ENCODE measurements at regions not wholly inside any gene's neighbourhood (a gene's known extent, or its start where the extent isn't known, plus 50 kb on each side); places are given as distances from the start of the nearest gene placed in this dataset.

- H3K9me3 ChIP-seq (ENCODE audit: insufficient read depth, low read depth, low read length), result no peaks in the 10 kb centered on the region
- H2AK5ac ChIP-seq (ENCODE audit: low read length), result no peak overlapping the region
- H2AFZ ChIP-seq (ENCODE audit: insufficient read depth, low read length, poor library complexity), result no peak overlapping the region
- no peak overlapping the region for H3K4me3 ChIP-seq (ENCODE audit: low read depth, low read length)
- no peak overlapping the region for H4K8ac ChIP-seq (ENCODE audit: low read depth, low read length)
- H3K27me3 ChIP-seq (ENCODE audit: insufficient read depth, low read length), result no peaks in the 10 kb centered on the region
- no peak overlapping the region for H3K27ac ChIP-seq (ENCODE audit: low read depth, low read length)
- no peak overlapping the region for H3K23ac ChIP-seq (ENCODE audit: low read length)
- no peak overlapping the region for H2BK5ac ChIP-seq (ENCODE audit: low read depth, low read length, poor library complexity)
- no peak for DNase-seq
- H3K4me2 ChIP-seq (ENCODE audit: low read length), result no peak overlapping the region
- H3K4me1 ChIP-seq (ENCODE audit: control insufficient read depth in 1 of 2, insufficient read depth in 2 of 2, low read length in 2 of 2), result no peaks in the 10 kb centered on the region
- H3K14ac ChIP-seq (ENCODE audit: low read length), result no peak overlapping the region
- no peaks in the 10 kb centered on the region for H3K79me1 ChIP-seq (ENCODE audit: low read length)
- H3K9ac ChIP-seq (ENCODE audit: low read length), result no peak overlapping the region
- H3K4ac ChIP-seq (ENCODE audit: low read depth, low read length), result no peak overlapping the region
- WGBS (ENCODE audit: extremely low coverage, insufficient coverage, insufficient read length), result no CpG with 5 or more reads among the region's 2 CpGs
- H4K91ac ChIP-seq (ENCODE audit: low read depth, low read length), result no peak overlapping the region
- H3K36me3 ChIP-seq (ENCODE audit: control insufficient read depth in 1 of 2, insufficient read depth in 2 of 2, low read length in 2 of 2), result no peaks in the 10 kb centered on the region
- H4K12ac ChIP-seq (ENCODE audit: low read depth, low read length), result no peak overlapping the region
- no peaks in the 10 kb centered on the region for H3K79me2 ChIP-seq (ENCODE audit: control insufficient read depth, insufficient read depth, low read length, poor library complexity)
- no peak overlapping the region for H2BK120ac ChIP-seq (ENCODE audit: insufficient read depth, low read length, poor library complexity)
- H2BK12ac ChIP-seq (ENCODE audit: low read length), result no peak overlapping the region
- no peak overlapping the region for H3K18ac ChIP-seq (ENCODE audit: low read length)
These were observed 107.5 kb downstream of the CHRM3 start for GRCh38 chr1:239493811-239494414.

DNA sequence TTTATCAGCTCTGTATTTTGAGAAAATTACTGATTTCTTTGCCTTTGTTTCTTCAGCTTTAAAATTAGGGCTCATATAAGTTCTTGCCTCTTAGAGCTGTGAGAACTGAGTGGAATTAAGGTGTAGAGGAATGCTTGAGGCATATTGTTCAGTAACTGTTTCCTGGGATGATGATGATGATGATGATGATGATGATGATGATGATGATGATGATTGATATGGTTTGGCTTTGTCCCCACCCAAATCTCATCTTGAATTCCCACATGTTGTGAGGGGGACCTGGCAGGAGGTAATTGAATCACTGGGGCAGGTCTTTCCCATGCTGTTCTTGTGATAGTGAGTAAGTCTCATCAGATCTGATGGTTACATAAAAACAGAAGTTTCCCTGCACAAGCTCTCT is 118.7 kb downstream of the CHRM3 start:
- no peak for DNase-seq
- no peaks in the 10 kb centered on the region for H3K79me1 ChIP-seq (ENCODE audit: low read length)
- no peak overlapping the region for H3K18ac ChIP-seq (ENCODE audit: low read length)

GRCh38 chr1:239507826-239508225 is 121.5 kb downstream of the CHRM3 start:
- no peak overlapping the region for H4K91ac ChIP-seq (ENCODE audit: low read depth, low read length)
- no peak overlapping the region for H3K4me2 ChIP-seq (ENCODE audit: low read length)
- no peaks in the 10 kb centered on the region for H3K27me3 ChIP-seq (ENCODE audit: insufficient read depth, low read length)
- no CpG with 5 or more reads among the region's 1 CpG for WGBS (ENCODE audit: extremely low coverage, insufficient coverage, insufficient read length)
- no peak overlapping the region for H3K4me3 ChIP-seq (ENCODE audit: low read depth, low read length)
- no peaks in the 10 kb centered on the region for H3K79me2 ChIP-seq (ENCODE audit: control insufficient read depth, insufficient read depth, low read length, poor library complexity)
- no peak overlapping the region for H3K14ac ChIP-seq (ENCODE audit: low read length)
- H2BK5ac ChIP-seq (ENCODE audit: low read depth, low read length, poor library complexity), result no peak overlapping the region
- DNase-seq, result no peak
- peaks cover 5% of the 10 kb centered on the region for H3K9me3 ChIP-seq (ENCODE audit: insufficient read depth, low read depth, low read length)
- no peak overlapping the region for H2AFZ ChIP-seq (ENCODE audit: insufficient read depth, low read length, poor library complexity)
- no peak overlapping the region for H3K18ac ChIP-seq (ENCODE audit: low read length)
- H3K23ac ChIP-seq (ENCODE audit: low read length), result no peak overlapping the region
- no peak overlapping the region for H2BK12ac ChIP-seq (ENCODE audit: low read length)
- H3K4me1 ChIP-seq (ENCODE audit: control insufficient read depth in 1 of 2, insufficient read depth in 2 of 2, low read length in 2 of 2), result no peaks in the 10 kb centered on the region
- no peak overlapping the region for H2AK5ac ChIP-seq (ENCODE audit: low read length)
- H3K9ac ChIP-seq (ENCODE audit: low read length), result no peak overlapping the region
- no peak overlapping the region for H3K27ac ChIP-seq (ENCODE audit: low read depth, low read length)
- no peaks in the 10 kb centered on the region for H3K79me1 ChIP-seq (ENCODE audit: low read length)
- no peak overlapping the region for H3K4ac ChIP-seq (ENCODE audit: low read depth, low read length)
- no peak overlapping the region for H2BK120ac ChIP-seq (ENCODE audit: insufficient read depth, low read length, poor library complexity)
- H4K8ac ChIP-seq (ENCODE audit: low read depth, low read length), result no peak overlapping the region
- no peak overlapping the region for H4K12ac ChIP-seq (ENCODE audit: low read depth, low read length)
- no peaks in the 10 kb centered on the region for H3K36me3 ChIP-seq (ENCODE audit: control insufficient read depth in 1 of 2, insufficient read depth in 2 of 2, low read length in 2 of 2)

More for the DNA sequence above, 118.7 kb downstream of the CHRM3 start:
- Histone ChIP-seq H3K27me3 (ENCODE audit: insufficient read depth, low read length) (no peaks in the 10 kb centered on the region), H2AFZ (ENCODE audit: insufficient read depth, low read length, poor library complexity) (no peak overlapping the region), H2BK120ac (ENCODE audit: insufficient read depth, low read length, poor library complexity) (no peak overlapping the region), H3K4me2 (ENCODE audit: low read length) (no peak overlapping the region), H3K9me3 (ENCODE audit: insufficient read depth, low read depth, low read length) (peaks cover 5% of the 10 kb centered on the region), H3K79me2 (ENCODE audit: control insufficient read depth, insufficient read depth, low read length, poor library complexity) (no peaks in the 10 kb centered on the region), H4K91ac (ENCODE audit: low read depth, low read length) (no peak overlapping the region), H3K23ac (ENCODE audit: low read length) (no peak overlapping the region), H2AK5ac (ENCODE audit: low read length) (no peak overlapping the region), H3K9ac (ENCODE audit: low read length) (no peak overlapping the region), H2BK5ac (ENCODE audit: low read depth, low read length, poor library complexity) (no peak overlapping the region), H3K4ac (ENCODE audit: low read depth, low read length) (no peak overlapping the region), H3K4me3 (ENCODE audit: low read depth, low read length) (no peak overlapping the region), H4K8ac (ENCODE audit: low read depth, low read length) (no peak overlapping the region), H4K12ac (ENCODE audit: low read depth, low read length) (no peak overlapping the region), H3K14ac (ENCODE audit: low read length) (no peak overlapping the region), H3K27ac (ENCODE audit: low read depth, low read length) (no peak overlapping the region), H2BK12ac (ENCODE audit: low read length) (no peak overlapping the region), H3K4me1 (ENCODE audit: control insufficient read depth in 1 of 2, insufficient read depth in 2 of 2, low read length in 2 of 2) (no peaks in the 10 kb centered on the region), H3K36me3 (ENCODE audit: control insufficient read depth in 1 of 2, insufficient read depth in 2 of 2, low read length in 2 of 2) (no peaks in the 10 kb centered on the region)

- no CpG with 5 or more reads among the region's 2 CpGs for WGBS (ENCODE audit: extremely low coverage, insufficient coverage, insufficient read length)
- H3K4me3 ChIP-seq (ENCODE audit: low read depth, low read length), result no peak overlapping the region
- no peak for DNase-seq
- no peak overlapping the region for H3K27ac ChIP-seq (ENCODE audit: low read depth, low read length)
- no peaks in the 10 kb centered on the region for H3K79me1 ChIP-seq (ENCODE audit: low read length)
- H2BK120ac ChIP-seq (ENCODE audit: insufficient read depth, low read length, poor library complexity), result no peak overlapping the region
- H4K8ac ChIP-seq (ENCODE audit: low read depth, low read length), result no peak overlapping the region
- no peak overlapping the region for H3K23ac ChIP-seq (ENCODE audit: low read length)
- no peak overlapping the region for H3K4me2 ChIP-seq (ENCODE audit: low read length)
- no peak overlapping the region for H3K14ac ChIP-seq (ENCODE audit: low read length)
- no peaks in the 10 kb centered on the region for H3K27me3 ChIP-seq (ENCODE audit: insufficient read depth, low read length)
- H3K9ac ChIP-seq (ENCODE audit: low read length), result no peak overlapping the region
- no peaks in the 10 kb centered on the region for H3K4me1 ChIP-seq (ENCODE audit: control insufficient read depth in 1 of 2, insufficient read depth in 2 of 2, low read length in 2 of 2)
- H3K79me2 ChIP-seq (ENCODE audit: control insufficient read depth, insufficient read depth, low read length, poor library complexity), result no peaks in the 10 kb centered on the region
- no peak overlapping the region for H2AK5ac ChIP-seq (ENCODE audit: low read length)
- H4K12ac ChIP-seq (ENCODE audit: low read depth, low read length), result no peak overlapping the region
- no peak overlapping the region for H3K4ac ChIP-seq (ENCODE audit: low read depth, low read length)
- no peak overlapping the region for H3K18ac ChIP-seq (ENCODE audit: low read length)
- H3K36me3 ChIP-seq (ENCODE audit: control insufficient read depth in 1 of 2, insufficient read depth in 2 of 2, low read length in 2 of 2), result no peaks in the 10 kb centered on the region
- no peak overlapping the region for H4K91ac ChIP-seq (ENCODE audit: low read depth, low read length)
- no peak overlapping the region for H2BK12ac ChIP-seq (ENCODE audit: low read length)
- peaks cover 2% of the 10 kb centered on the region for H3K9me3 ChIP-seq (ENCODE audit: insufficient read depth, low read depth, low read length)
- H2AFZ ChIP-seq (ENCODE audit: insufficient read depth, low read length, poor library complexity), result no peak overlapping the region
- no peak overlapping the region for H2BK5ac ChIP-seq (ENCODE audit: low read depth, low read length, poor library complexity)
These were observed 125.5 kb downstream of the CHRM3 start for GRCh38 chr1:239511875-239512274.

All from trophoblast cell (in vitro differentiated cells and primary cell).